Omental fat pad (tissue), 3 donors: ENCODE measurements at regions not wholly inside any gene's neighbourhood (a gene's known extent, or its start where the extent isn't known, plus 50 kb on each side); places are given as distances from the start of the nearest gene placed in this dataset.

Experiments
- ATAC-seq: fragments of 150-250 bp; one replicate; pipeline ENCODE4 v1.9.1; 2016; ENCODE audit warnings: mild to moderate bottlenecking, moderate library complexity; ENCODE audit not compliant: low FRiP score
- DNase-seq: peaks from one replicate; pipeline ENCODE4 v3.0.0-alpha.2; 2019; ENCODE audit warnings: low spot score
- TF ChIP-seq, protein P1 (sequence below), 3 donors: fragments of 450-650 bp; IDR thresholded peaks; one replicate each; pipeline ENCODE4 v1.5.1; 2016 to 2017; ENCODE audit warnings: antibody characterized with exemption in 3 of 3, mild to moderate bottlenecking in 3 of 3, moderate library complexity in 2 of 3

DNA sequence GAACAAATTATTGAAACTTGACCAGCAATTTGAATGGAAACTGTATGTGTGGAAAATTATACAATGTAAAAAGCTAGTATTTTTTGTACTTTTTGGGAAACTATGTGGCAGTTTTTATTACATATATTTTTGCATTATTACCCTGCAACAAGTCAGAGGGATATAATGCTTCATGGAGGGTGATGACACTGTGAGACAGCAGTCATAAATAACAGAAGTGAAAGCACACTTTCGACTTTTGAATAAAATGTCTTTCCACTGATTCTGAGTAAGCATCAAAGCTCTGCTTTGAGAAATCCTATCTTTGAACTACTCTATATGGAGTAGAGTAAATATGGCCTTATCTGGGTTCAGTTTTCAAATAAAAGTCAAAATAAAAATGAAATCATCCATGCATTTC is 122.6 kb upstream of the PABPC4L start:
- DNase-seq (no peak), ATAC-seq (no peak)
- TF ChIP-seq, protein P1, sequence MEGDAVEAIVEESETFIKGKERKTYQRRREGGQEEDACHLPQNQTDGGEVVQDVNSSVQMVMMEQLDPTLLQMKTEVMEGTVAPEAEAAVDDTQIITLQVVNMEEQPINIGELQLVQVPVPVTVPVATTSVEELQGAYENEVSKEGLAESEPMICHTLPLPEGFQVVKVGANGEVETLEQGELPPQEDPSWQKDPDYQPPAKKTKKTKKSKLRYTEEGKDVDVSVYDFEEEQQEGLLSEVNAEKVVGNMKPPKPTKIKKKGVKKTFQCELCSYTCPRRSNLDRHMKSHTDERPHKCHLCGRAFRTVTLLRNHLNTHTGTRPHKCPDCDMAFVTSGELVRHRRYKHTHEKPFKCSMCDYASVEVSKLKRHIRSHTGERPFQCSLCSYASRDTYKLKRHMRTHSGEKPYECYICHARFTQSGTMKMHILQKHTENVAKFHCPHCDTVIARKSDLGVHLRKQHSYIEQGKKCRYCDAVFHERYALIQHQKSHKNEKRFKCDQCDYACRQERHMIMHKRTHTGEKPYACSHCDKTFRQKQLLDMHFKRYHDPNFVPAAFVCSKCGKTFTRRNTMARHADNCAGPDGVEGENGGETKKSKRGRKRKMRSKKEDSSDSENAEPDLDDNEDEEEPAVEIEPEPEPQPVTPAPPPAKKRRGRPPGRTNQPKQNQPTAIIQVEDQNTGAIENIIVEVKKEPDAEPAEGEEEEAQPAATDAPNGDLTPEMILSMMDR (IDR thresholded peaks at IDR 0.05): no peak

DNA sequence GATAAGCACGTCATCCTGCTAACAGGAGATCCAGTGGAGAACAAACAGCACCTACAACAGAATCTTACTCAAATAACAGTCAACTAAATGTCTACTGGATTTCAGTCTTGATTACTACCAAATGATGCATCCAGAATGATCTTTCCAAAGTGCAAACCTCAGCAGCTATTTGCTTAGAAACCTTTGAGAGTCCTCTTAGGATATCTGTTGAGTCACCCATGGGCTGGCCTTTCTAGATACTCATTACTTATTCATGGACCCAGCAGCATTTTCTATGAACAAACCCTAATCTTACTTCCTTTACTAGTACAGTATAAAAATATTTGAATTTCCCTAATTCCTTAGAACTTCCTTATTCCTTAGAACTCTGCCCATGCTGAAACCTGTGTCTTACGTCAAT is 118.5 kb upstream of the PABPC4L start:
- ATAC-seq: no peak
- TF ChIP-seq, protein P1 (IDR thresholded peaks at IDR 0.05): no peak
- DNase-seq: no peak

DNA sequence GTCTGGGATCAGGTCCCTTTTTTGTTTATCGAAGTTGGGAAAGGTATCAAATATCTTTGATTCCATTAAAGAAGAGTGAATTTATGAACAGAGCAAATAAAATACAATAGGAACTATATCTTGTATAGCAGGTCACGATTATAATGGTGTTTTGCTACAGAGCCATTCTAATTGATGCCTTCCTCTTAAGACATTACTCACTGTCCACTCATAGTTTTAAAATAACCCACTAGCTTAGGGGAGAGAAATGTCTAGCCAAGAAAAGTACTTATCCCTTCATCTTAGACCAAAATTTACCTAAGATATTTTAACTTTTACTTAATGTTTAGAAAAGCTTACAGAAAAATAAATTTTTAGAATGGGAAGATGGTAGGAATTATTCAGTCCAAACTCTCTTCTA is 112.0 kb upstream of the PABPC4L start:
- ATAC-seq (no peak), DNase-seq (no peak)
- TF ChIP-seq, protein P1 (IDR thresholded peaks at IDR 0.05): no peak

DNA sequence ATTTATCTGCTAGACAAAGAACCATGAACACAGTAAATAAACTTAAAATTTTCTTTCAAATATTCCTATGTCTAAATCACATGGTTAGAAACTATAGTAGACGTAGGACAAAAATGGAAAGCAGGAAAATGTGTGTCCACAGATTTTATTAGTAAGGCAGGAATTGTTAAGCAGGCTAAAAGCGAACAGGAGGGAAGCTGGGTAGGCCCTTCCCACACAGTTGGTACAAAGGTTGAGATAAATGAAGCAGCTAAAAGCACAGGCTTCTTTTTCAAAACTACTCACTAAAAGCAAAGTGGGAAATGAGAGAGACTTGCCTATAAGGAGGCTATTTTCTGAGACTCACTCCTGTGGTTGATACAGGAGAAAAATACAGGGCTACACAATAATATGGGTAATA is 108.1 kb upstream of the PABPC4L start:
- no peak for ATAC-seq
- TF ChIP-seq, protein P1 (IDR thresholded peaks at IDR 0.05): no peak
- no peak for DNase-seq

DNA sequence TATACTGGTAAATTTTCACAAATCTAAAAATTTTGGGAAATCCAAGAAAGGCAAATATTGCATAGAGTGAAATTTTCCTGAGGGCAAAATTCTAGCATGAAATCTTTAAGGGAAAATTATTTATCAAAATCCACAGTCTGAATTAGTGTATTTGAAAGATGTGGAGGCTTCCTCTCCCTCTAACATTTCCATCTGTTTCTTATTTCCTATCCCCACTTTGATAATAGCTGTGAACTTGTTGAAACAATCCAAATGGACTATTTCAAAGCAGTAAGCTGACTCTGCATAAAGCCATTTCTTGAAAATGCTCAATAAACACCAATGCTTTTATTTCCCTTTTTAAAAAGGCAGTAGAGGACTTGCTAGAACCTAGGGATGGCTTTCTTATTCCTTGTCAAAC is 107.3 kb upstream of the PABPC4L start:
- TF ChIP-seq, protein P1 (IDR thresholded peaks at IDR 0.05): no peak
- no peak for ATAC-seq
- DNase-seq: no peak

DNA sequence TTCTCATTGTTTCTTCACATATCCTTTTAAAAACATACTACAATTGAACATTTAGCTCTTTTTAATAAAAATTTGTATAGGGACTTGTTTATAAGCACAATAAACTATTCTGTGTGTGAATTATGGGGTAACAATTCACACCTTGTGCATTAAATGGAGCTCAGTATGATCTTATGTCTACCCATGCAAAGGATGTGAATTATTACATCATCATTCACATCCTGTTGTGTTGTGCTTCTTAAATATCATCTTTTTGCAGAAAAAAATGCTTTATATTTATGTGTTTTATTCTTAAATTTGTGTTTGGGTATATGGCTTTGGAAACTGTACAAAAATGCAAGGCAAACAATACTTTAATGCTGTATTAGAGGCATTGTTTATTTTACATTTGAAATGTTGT is 96.7 kb upstream of the PABPC4L start:
- TF ChIP-seq, protein P1 (IDR thresholded peaks at IDR 0.05): no peak
- no peak for DNase-seq
- no peak for ATAC-seq

DNA sequence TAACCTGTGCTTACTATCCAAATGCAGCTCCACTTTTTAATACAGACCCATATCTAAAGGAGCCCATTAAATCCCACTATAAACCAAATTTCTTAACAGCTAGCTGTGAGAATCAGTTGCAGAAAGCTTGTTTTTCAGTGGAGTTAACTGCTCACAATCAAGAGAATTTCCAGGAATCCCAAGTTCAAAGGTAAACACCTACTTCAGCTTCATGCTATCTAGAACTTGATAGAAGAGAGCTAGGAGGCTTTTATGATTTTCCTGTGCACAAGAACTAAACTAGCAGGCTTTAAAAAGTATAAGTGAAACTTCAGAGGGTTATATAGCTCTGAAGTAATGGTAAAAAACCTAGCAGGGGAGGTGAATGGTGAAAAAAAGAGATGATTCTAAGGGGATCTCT is 96.2 kb upstream of the PABPC4L start:
- DNase-seq (no peak), ATAC-seq (no peak)
- TF ChIP-seq, protein P1 (IDR thresholded peaks at IDR 0.05): no peak
